GM12875 (cell line): ENCODE measurements at regions not wholly inside any gene's neighbourhood (a gene's known extent, or its start where the extent isn't known, plus 50 kb on each side); places are given as distances from the start of the nearest gene placed in this dataset.

ENCODE experiments used
- H3K4me3 ChIP-seq: one replicate; pipeline ENCODE4 v1.5.1; 2011; ENCODE audit warnings: low read depth, low read length, control low read depth
- TF ChIP-seq, protein P1 (sequence below): IDR thresholded peaks from 2 replicates; pipeline ENCODE4 v1.5.1; 2011; ENCODE audit warnings: low read depth, mild to moderate bottlenecking, control low read depth, inconsistent platforms, low read length, moderate library complexity, borderline replicate concordance; ENCODE audit not compliant: insufficient read depth

GRCh38 chr7:46654546-46655443 lies 733.7 kb upstream of the IGFBP3 start:
- TF ChIP-seq, protein P1, sequence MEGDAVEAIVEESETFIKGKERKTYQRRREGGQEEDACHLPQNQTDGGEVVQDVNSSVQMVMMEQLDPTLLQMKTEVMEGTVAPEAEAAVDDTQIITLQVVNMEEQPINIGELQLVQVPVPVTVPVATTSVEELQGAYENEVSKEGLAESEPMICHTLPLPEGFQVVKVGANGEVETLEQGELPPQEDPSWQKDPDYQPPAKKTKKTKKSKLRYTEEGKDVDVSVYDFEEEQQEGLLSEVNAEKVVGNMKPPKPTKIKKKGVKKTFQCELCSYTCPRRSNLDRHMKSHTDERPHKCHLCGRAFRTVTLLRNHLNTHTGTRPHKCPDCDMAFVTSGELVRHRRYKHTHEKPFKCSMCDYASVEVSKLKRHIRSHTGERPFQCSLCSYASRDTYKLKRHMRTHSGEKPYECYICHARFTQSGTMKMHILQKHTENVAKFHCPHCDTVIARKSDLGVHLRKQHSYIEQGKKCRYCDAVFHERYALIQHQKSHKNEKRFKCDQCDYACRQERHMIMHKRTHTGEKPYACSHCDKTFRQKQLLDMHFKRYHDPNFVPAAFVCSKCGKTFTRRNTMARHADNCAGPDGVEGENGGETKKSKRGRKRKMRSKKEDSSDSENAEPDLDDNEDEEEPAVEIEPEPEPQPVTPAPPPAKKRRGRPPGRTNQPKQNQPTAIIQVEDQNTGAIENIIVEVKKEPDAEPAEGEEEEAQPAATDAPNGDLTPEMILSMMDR, result no peak
- no peak overlapping the region for H3K4me3 ChIP-seq

DNA sequence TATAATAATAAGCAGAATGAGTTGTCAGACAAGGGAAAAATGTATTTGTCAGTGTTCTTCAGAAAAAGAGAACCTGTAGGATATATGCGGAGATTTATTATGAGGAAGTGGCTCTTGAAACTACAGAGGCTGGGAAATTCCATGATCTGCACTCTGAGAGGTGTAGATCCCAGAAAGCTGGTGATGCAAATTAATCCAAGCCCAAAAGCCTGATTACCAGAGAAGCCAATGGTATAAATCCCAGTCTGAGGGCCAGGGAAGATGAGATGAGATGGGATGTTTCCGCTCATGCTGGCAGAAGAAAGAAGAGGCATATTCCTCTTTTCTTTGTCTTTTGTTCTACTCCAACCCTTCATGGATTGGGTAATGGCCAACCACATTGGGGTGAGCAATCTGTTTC lies 732.8 kb upstream of the IGFBP3 start:
- TF ChIP-seq, protein P1, result no peak
- no peak overlapping the region for H3K4me3 ChIP-seq

GRCh38 chr7:46652317-46652716 lies 731.2 kb upstream of the IGFBP3 start:
- TF ChIP-seq, protein P1, result no peak
- H3K4me3 ChIP-seq, result no peak overlapping the region

- TF ChIP-seq, protein P1, result no peak
- no peak overlapping the region for H3K4me3 ChIP-seq
These were observed 730.6 kb upstream of the IGFBP3 start for GRCh38 chr7:46651561-46652088.

DNA sequence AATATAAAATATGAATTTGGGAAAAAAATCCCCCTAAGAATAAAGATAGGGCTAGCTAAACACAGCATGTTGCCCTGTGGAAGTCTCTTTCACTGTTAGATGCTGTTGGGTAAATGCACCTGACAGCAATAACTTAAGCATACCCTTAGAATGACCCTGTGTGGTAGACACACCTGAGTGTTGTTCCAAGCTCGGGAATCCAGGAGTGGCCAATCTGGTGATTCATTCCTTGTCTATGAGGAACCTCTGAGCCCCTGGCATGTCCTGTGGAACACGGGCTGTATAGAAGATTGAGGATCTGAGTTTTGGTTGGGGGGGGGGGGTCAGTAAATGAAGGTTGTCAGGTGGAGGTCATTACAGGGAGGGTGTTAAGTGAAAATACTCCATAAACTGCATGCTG lies 730.0 kb upstream of the IGFBP3 start:
- TF ChIP-seq, protein P1, result no peak
- no peak overlapping the region for H3K4me3 ChIP-seq

DNA sequence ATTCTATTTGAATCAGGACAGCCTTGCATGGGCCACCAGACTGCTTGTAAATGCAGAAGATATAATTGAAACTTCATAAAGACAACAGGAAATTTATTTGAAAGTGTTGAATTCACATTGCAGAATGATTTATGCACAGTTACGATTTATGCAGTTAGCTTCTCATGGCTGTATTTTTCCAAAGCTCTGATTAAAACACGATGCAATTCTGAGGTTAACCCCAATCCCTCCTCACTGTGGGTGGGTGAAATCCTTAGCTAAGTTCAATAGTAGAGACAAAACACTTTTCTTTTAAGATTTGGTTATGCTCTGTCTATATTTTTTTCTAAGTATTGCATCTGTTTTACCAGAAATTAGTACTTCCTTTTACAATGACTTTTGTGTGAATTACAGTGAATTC lies 728.8 kb upstream of the IGFBP3 start:
- H3K4me3 ChIP-seq, result no peak overlapping the region
- TF ChIP-seq, protein P1, result no peak
